GM18873 (cell line): ENCODE measurements at regions not wholly inside any gene's neighbourhood (a gene's known extent, or its start where the extent isn't known, plus 50 kb on each side); places are given as distances from the start of the nearest gene placed in this dataset.

ENCODE experiments used
- ATAC-seq: cut with Tn5 transposase; IDR thresholded peaks from one replicate; pipeline ENCODE4 v1.9.1; 2021; ENCODE audit warnings: mild to moderate bottlenecking, moderate library complexity, moderate number of reproducible peaks; ENCODE audit not compliant: unreplicated experiment, low FRiP score

GRCh38 chr10:129285459-129285858 lies 181.6 kb upstream of the MGMT start:
- no peak for ATAC-seq

DNA sequence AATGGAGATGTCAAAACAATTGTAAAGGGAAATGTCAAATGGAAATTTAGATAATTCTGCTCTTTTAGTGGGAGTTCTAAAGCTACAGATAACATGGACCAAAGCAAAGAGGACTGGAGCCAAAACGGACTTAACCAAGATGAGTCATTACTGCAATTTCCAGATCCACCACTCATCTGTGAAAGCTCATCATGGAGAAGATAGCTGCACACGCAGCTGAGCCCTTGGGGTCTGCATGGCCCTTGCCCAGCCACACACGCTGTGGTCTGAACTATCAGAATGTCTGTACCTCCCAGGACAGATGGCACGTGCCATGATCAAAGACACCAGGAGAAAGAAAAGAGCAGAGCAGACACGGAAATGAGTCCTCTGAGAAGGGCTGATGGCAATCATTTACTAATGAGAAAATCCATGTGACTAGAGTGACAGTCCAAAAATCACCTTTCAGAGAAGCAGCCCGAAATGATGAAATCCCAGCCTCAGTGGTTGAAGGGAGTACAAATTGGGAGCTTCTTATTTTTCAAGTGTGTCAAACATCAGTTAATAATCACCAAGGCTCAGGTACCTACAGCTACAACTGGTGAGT lies 177.9 kb upstream of the MGMT start:
- no peak for ATAC-seq

- ATAC-seq: no peak
These were observed 172.9 kb upstream of the MGMT start for GRCh38 chr10:129293991-129294700.

- ATAC-seq: no peak
These were observed 172.1 kb upstream of the MGMT start for GRCh38 chr10:129294944-129295343.

DNA sequence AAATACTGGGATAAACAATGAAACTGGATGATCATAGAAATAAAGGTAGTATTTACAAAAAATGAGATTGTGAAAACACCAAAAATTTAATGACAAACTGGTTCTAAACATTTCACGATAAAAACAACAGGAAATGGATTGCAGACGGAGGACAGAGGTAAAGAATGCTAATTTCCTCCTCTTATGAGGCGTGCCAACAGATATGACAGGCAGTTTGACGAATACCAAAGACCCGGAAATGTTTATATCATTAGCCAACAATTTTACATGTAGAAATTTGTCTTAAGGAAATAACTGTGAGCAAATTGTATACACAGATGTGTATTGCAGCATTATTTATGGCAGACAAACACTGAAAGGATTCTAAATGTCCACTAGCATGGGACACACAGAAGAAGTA lies 162.0 kb upstream of the MGMT start:
- no peak for ATAC-seq

DNA sequence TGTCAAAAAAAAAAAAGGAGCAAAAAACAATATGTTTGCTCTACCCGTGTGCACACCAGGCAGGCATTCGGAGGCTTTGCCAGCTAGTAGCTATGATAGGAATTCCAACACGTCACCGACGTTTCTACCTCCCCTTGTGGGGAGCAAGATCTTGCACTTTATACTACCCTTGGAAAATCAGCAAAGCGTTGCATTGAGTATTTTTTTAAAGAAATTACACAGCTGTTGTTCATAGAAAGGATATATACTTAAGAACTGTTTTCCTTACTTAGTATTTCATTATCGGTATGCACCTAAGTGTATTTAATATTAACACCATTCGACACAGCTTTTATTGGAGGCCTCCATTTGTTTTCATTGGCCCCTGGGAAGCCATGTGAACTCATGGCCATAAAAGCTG lies 159.9 kb upstream of the MGMT start:
- no peak for ATAC-seq

DNA sequence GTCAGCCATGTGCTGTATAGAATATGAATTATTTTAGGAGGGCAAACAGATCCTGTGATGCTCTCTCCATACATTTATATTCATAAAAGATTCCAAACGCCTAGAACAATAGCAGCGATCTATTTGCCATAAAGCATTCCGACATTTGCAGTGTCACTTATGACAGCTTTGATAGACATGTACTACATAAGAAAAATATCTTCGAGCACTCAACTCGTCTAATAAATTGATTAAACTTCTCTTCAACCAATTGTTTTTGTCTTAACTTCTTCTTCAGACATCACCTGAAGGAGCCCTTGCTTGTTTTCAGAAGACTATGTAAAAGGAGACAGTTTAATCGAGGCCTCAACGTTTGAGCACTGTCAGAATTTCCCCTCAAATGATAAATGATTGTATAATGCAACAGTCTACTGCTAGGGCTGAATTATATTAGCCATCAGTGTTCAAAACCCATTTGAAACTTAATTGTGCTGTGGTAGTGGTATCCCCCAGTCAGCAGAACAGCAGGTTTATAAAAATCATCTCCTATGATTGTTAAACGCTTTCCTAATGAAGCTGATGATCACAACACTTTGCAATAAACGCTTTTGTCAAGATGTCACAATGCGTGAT lies 158.0 kb upstream of the MGMT start:
- ATAC-seq: no peak

- no peak for ATAC-seq
These were observed 157.5 kb upstream of the MGMT start for GRCh38 chr10:129309565-129309964.

DNA sequence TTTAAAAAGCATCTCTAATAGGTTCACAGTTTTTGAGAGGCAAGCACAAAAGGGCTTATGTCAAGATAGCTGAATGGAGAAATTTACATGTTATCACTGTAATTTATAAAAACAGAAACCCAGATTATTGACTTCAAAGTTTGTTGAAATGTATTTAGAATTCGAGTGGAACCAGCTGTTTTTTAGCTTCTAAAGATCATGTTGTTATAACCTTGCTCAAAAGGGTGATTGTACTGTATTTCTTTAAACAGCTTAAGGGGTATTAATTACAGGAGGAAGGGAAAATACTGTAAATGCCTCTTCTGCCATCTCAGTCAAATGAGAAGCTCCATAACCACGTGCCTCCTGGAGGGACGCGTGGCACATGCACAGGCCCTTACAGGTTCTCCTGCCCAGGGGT lies 156.2 kb upstream of the MGMT start:
- no peak for ATAC-seq

DNA sequence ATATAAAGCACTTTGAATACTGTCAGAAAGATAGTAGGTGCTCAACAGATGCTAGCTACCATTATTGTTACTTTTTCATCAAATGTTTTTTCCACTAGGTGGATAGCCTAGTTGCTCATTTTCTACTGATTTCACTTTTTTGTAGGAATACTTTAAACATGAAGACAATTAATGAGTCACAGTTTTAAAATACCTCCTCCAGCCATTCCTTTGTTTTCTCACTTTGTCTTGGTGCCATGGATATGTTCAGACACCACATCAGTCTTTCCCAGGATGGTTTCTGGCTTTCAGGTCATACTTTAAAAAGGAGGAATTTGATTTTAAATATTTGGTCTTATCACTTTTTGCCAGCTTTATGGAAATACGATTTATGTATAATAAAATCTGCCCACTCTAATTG lies 147.1 kb upstream of the MGMT start:
- ATAC-seq: no peak

- no peak for ATAC-seq
These were observed 146.7 kb upstream of the MGMT start for GRCh38 chr10:129320340-129320739.

GRCh38 chr10:129321727-129322126 lies 145.3 kb upstream of the MGMT start:
- no peak for ATAC-seq

GRCh38 chr10:129322933-129323820 lies 143.9 kb upstream of the MGMT start:
- ATAC-seq: no peak

- no peak for ATAC-seq
These were observed 143.2 kb upstream of the MGMT start for GRCh38 chr10:129323879-129324278.

GRCh38 chr10:129325893-129326292 lies 141.1 kb upstream of the MGMT start:
- ATAC-seq: no peak

DNA sequence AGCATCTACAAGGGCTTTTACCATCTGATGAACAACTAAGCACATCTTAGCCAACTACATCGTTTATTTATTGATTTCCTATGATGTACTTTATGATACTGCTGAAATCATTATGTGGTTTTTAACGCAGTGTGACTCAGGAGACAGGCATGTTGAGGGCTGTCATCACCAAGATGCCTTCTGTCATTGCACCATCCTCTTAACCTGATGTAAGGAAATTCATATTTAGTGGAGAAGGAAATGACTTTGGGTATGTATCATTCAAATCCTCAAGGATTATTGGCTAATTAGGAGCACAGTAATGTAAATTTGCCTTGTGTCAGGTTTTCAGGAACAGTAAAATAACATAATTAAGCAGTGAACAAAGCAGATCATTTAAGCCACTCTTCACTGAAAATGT lies 138.5 kb upstream of the MGMT start:
- no peak for ATAC-seq

DNA sequence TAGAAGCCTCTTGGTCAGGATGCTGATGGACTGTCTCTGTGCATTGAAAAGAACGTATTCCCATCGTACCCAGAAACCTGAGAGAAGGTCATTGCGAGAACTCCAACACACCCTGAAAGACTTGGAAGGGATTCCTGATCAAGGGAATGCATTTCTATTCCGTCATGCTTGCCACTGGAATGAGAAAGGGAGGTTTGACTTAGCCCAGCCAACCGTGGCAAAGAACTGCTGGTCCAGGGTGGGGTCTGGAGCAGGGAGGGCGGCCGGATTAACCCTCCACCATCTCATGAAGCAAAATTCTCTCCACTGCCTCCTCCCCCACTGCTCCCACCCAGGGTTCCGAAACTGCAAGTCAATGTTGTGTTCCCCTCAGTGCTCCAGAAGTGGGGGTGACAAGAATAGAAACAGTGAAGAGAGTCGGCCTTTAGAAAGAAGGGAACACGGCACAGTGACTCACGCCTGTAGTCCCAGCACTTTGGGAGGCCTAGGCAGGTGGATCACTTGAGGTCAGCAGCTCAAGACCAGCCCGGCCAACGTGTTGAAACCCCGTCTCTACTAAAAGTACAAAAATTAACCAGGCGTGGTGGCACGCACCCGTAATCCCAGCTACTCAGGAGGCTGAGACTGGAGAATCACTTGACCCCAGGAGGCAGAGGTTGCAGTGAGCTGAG lies 137.5 kb upstream of the MGMT start:
- ATAC-seq: no peak

GRCh38 chr10:129330211-129330610 lies 136.8 kb upstream of the MGMT start:
- no peak for ATAC-seq

DNA sequence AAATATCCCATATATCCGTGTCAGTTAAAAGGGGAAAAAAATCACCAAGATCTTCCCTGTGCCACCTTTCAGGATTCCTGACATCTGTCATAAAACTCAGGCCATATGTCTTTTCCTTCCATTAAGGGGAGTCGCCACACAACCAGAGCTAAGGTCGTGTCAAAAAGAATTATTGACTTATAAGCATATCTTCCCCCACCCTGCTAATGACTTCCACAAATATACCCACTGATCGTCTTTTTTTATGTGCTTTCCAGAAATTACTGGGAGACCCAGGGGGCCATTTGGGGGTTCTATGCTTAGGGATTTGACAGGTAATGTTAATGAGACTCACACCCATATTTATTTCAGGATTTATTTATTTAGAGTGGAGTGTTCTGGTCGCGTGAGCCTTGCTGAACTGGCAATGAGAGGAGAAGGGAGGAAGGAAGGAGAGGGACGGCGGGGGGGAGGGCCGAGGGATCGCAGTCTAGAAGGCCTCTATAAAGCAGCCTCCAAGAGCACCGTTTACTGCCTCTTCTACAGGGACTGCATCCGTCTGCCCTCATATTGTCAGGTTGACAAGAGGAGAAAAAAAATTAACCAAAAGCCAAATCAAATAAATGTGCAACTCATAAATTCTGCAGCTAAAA lies 135.7 kb upstream of the MGMT start:
- ATAC-seq: no peak

DNA sequence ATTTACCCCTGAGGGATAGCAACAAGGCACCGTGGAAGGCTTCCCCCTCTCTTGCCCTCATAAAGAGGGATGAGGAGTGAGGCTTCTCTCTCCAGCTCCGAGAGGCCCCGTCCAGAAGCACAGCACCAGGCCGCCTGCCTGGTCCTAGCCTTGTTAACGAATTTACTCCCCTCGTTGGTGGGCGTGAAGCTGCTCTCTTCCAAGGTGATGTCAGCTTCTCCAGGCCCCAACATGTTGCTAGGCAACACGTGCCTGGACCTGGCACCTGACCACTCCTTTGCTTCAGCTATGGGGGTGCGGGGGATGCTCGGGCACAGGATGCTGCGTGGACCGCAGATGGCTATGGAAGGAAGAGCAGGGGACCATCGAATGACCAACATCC lies 135.2 kb upstream of the MGMT start:
- ATAC-seq: no peak
